ENCODE measurements at regions not wholly inside any gene's neighbourhood (a gene's known extent, or its start where the extent isn't known, plus 50 kb on each side); places are given as distances from the start of the nearest gene placed in this dataset.
A peak's percentile ranks its signal among the peaks of the same experiment; 100 is the strongest.

DNA sequence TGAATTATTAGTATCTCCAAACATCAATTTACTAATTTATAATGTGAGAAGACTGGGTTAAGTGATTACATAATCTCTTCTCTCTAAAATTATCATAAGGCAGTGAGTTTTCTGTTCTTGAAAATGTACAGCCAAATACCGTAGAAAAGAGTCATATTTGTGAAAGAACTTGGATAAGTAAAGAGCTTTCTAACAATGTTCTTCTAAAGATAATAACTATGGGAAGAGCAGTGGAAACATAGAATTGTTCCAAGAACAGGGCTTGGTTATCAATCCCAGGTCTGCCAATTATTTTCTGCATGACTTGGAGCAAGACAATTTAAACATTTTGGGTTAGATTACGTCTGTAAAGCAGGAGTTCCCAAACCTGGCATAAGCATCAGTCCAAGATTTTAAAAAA lies 198.1 kb upstream of the SGK1 start:
- Histone ChIP-seq H3K9ac (no peak overlapping the region), H3K4me2 (ENCODE audit: unreplicated experiment) (no peak overlapping the region), H2AFZ (no peak overlapping the region), H3K4me1 (ENCODE audit: insufficient read depth) (peaks cover 45% of the 10 kb centered on the region), H4K20me1 (ENCODE audit: insufficient read depth) (no peaks in the 10 kb centered on the region), H3K79me2 (ENCODE audit: insufficient read depth) (no peaks in the 10 kb centered on the region), H3K9me3 (ENCODE audit: low read depth) (no peaks in the 10 kb centered on the region), H3K36me3 (ENCODE audit: low read depth) (no peaks in the 10 kb centered on the region), H3K27me3 (replicated peaks; ENCODE audit: insufficient read depth) (no peaks in the 10 kb centered on the region), H3K9me2 (ENCODE audit: insufficient read depth) (no peaks in the 10 kb centered on the region), H3K27ac (peak overlapping the region; percentile 80; the same call in 1 of the 2 replicates), H3F3A (ENCODE audit: insufficient read depth) (peaks cover 29% of the 10 kb centered on the region), H3K4me3 (no peak overlapping the region)
- in situ Hi-C loops (cut with MboI): no loop called here
- WGBS, 2 experiments (ENCODE audit: low coverage in 1 of 2, low lambda C conversion rate in 2 of 2, missing lambda C conversion rate in 2 of 2): 44 to 50% methylated on average over 2 of the region's 2 CpGs
- DNase-seq: peak; percentile 38
- TF ChIP-seq EZH2 (IDR thresholded peaks at IDR 0.05; ENCODE audit: insufficient read depth, poor library complexity, severe bottlenecking) (no peak), EZH2phosphoT487 (IDR thresholded peaks at IDR 0.05; ENCODE audit: insufficient read depth, low read depth) (no peak)

DNA sequence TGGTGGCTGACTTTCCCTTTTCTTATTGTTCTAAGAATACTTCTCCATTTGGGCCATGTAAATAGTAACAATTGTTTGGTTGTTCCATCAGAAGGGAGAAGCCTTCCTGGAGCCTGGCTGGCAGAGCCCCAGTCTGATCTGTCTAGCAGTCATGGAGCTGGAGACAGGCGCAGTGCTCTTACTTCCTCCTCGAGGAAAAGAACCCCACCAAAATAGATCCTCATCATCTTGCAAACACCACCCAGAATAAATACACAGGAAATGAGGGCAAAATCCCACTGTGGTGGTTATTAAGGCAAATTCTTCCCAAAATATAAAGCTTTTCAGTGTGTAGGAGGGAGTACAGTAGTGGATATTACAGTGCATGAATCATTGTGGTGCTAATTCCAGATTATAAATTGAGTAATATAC lies 195.1 kb upstream of the SGK1 start:
- TF ChIP-seq EZH2 (IDR thresholded peaks at IDR 0.05; ENCODE audit: insufficient read depth, poor library complexity, severe bottlenecking) (no peak), EZH2phosphoT487 (IDR thresholded peaks at IDR 0.05; ENCODE audit: insufficient read depth, low read depth) (no peak)
- peak; percentile 53 for DNase-seq
- Histone ChIP-seq H3K4me3 (no peak overlapping the region), H3K9me2 (ENCODE audit: insufficient read depth) (no peaks in the 10 kb centered on the region), H3K36me3 (ENCODE audit: low read depth) (no peaks in the 10 kb centered on the region), H3K4me1 (ENCODE audit: insufficient read depth) (peaks cover 35% of the 10 kb centered on the region), H4K20me1 (ENCODE audit: insufficient read depth) (no peaks in the 10 kb centered on the region), H3K4me2 (ENCODE audit: unreplicated experiment) (peak overlapping the region; percentile 36), H3F3A (ENCODE audit: insufficient read depth) (peaks cover 33% of the 10 kb centered on the region), H2AFZ (peak overlapping the region; percentile 68), H3K27ac (peak overlapping the region; percentile 51), H3K9me3 (ENCODE audit: low read depth) (no peaks in the 10 kb centered on the region), H3K9ac (no peak overlapping the region), H3K79me2 (ENCODE audit: insufficient read depth) (no peaks in the 10 kb centered on the region), H3K27me3 (replicated peaks; ENCODE audit: insufficient read depth) (no peaks in the 10 kb centered on the region)
- in situ Hi-C loops (cut with MboI): no loop called here
- WGBS, 2 experiments (ENCODE audit: low coverage in 1 of 2, low lambda C conversion rate in 2 of 2, missing lambda C conversion rate in 2 of 2): 41 to 50% methylated on average over 2 of the region's 2 CpGs

DNA sequence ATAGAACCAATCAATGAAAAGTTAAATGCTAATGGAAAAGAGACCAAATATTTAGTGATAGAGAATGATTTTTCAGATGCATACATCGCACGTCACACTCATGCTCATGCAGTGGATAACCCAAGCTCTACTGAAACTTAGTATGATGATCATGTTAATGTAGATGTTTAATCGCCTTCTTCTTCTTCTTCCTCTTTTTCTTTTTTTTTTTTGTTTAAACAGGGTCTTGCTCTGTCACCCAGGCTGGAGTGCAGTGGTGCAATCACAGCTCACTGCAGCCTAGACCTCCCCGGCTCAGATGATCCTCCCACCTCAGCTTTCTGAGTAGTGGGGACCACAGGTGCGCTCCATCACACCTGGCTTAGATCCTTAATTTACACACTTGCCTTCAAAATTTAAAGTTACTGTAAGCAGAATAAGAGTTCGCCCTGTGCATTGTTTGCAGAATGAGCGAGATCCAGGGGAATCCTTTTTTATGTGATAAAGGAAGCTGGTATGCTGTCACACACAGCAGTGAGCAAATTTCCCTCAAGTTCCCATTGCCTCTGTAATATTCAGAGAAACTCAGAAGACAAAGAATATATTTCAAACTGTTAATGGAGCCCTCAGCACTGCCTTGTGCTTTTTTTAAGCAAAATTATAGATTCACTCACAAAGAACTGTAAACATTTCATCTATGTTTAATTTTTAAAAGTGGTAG lies 194.2 kb upstream of the SGK1 start:
- Histone ChIP-seq H3K9me2 (ENCODE audit: insufficient read depth) (no peaks in the 10 kb centered on the region), H3K9ac (no peak overlapping the region), H4K20me1 (ENCODE audit: insufficient read depth) (no peaks in the 10 kb centered on the region), H3F3A (ENCODE audit: insufficient read depth) (peaks cover 30% of the 10 kb centered on the region), H3K79me2 (ENCODE audit: insufficient read depth) (no peaks in the 10 kb centered on the region), H3K4me1 (ENCODE audit: insufficient read depth) (peaks cover 30% of the 10 kb centered on the region), H3K27me3 (replicated peaks; ENCODE audit: insufficient read depth) (no peaks in the 10 kb centered on the region), H3K9me3 (ENCODE audit: low read depth) (no peaks in the 10 kb centered on the region), H3K4me3 (no peak overlapping the region), H2AFZ (0 out of 2 replicates have a peak overlapping the region, but pooled peaks have one; percentile 68), H3K27ac (peak overlapping the region; percentile 51), H3K36me3 (ENCODE audit: low read depth) (no peaks in the 10 kb centered on the region), H3K4me2 (ENCODE audit: unreplicated experiment) (peak overlapping the region; percentile 36)
- TF ChIP-seq EZH2 (IDR thresholded peaks at IDR 0.05; ENCODE audit: insufficient read depth, poor library complexity, severe bottlenecking): no peak
- TF ChIP-seq EZH2phosphoT487 (IDR thresholded peaks at IDR 0.05; ENCODE audit: insufficient read depth, low read depth): no peak
- DNase-seq: no peak
- 96 to 98% methylated on average over 7 of the region's 7 CpGs for WGBS, 2 experiments (ENCODE audit: low coverage in 1 of 2, low lambda C conversion rate in 2 of 2, missing lambda C conversion rate in 2 of 2)
- in situ Hi-C loops (cut with MboI): no loop called here

DNA sequence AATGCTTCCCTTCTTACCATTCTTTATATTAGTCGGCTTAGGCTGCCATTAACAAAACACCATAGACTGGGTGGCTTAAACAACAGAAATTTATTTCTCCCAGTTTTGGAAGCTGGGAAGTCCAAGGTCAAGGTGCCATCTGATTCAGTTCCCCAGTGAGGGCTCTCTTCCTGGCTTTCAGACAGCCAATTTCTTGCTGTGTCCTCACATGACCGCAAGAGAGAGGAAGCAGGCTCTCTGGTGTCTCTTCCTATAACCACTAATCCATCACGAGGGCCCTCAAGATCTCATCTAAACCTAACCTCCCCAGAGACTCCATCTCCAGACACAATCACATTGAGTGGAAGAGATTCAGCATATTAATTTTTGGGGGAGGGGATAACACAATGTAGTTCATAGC lies 193.0 kb upstream of the SGK1 start:
- H3K79me2 ChIP-seq (ENCODE audit: insufficient read depth): no peaks in the 10 kb centered on the region
- H3K27me3 ChIP-seq (replicated peaks; ENCODE audit: insufficient read depth): no peaks in the 10 kb centered on the region
- H3K27ac ChIP-seq: no peak overlapping the region
- WGBS, 2 experiments (ENCODE audit: low coverage in 1 of 2, low lambda C conversion rate in 2 of 2, missing lambda C conversion rate in 2 of 2): 90 to 98% methylated on average over 3 of the region's 3 CpGs
- H3K4me1 ChIP-seq (ENCODE audit: insufficient read depth): peaks cover 19% of the 10 kb centered on the region
- no peak for DNase-seq
- H3K9me2 ChIP-seq (ENCODE audit: insufficient read depth): no peaks in the 10 kb centered on the region
- H3K9ac ChIP-seq: no peak overlapping the region
- H3F3A ChIP-seq (ENCODE audit: insufficient read depth): peaks cover 20% of the 10 kb centered on the region
- no peaks in the 10 kb centered on the region for H3K36me3 ChIP-seq (ENCODE audit: low read depth)
- H2AFZ ChIP-seq: no peak overlapping the region
- H3K4me3 ChIP-seq: no peak overlapping the region
- H3K4me2 ChIP-seq (ENCODE audit: unreplicated experiment): no peak overlapping the region
- no peaks in the 10 kb centered on the region for H3K9me3 ChIP-seq (ENCODE audit: low read depth)
- no peaks in the 10 kb centered on the region for H4K20me1 ChIP-seq (ENCODE audit: insufficient read depth)
- in situ Hi-C loops (cut with MboI): no loop called here
- TF ChIP-seq EZH2 (IDR thresholded peaks at IDR 0.05; ENCODE audit: insufficient read depth, poor library complexity, severe bottlenecking) (no peak), EZH2phosphoT487 (IDR thresholded peaks at IDR 0.05; ENCODE audit: insufficient read depth, low read depth) (no peak)
